Hepatocyte (in vitro differentiated cells): ENCODE measurements at regions not wholly inside any gene's neighbourhood (a gene's known extent, or its start where the extent isn't known, plus 50 kb on each side); places are given as distances from the start of the nearest gene placed in this dataset.

Source experiments
- DNase-seq: peaks from one replicate; pipeline ENCODE4 v3.0.0-alpha.2; 2016; ENCODE audit warnings: low spot score
- H2AFZ ChIP-seq: fragments of 200-600 bp; sonication (generic); 2 replicates; pipeline ENCODE4 v1.6.0; 2016; ENCODE audit warnings: antibody characterized with exemption, mild to moderate bottlenecking
- H3K27ac ChIP-seq: fragments of 200-600 bp; sonication (generic); 2 replicates; pipeline ENCODE4 v1.5.1; 2016; ENCODE audit warnings: mild to moderate bottlenecking
- H3K27me3 ChIP-seq: fragments of 200-600 bp; sonication (generic); 2 replicates; pipeline ENCODE4 v1.6.1; 2016
- H3K36me3 ChIP-seq: fragments of 200-600 bp; sonication (generic); replicated peaks from 2 replicates; pipeline ENCODE4 v1.5.1; 2016; ENCODE audit warnings: low read depth; ENCODE audit not compliant: insufficient read depth
- H3K4me1 ChIP-seq: fragments of 200-600 bp; sonication (generic); 2 replicates; pipeline ENCODE4 v1.5.1; 2016; ENCODE audit warnings: mild to moderate bottlenecking, moderate library complexity; ENCODE audit not compliant: insufficient read depth
- H3K4me2 ChIP-seq: fragments of 200-600 bp; sonication (generic); 2 replicates; pipeline ENCODE4 v1.6.0; 2016
- H3K4me3 ChIP-seq: fragments of 200-600 bp; sonication (generic); 2 replicates; pipeline ENCODE4 v1.5.1; 2016; ENCODE audit warnings: mild to moderate bottlenecking
- H3K79me2 ChIP-seq: fragments of 200-600 bp; sonication (generic); 2 replicates; pipeline ENCODE4 v1.6.0; 2017; ENCODE audit warnings: mild to moderate bottlenecking
- H3K9me2 ChIP-seq: fragments of 200-600 bp; sonication (generic); replicated peaks from 2 replicates; pipeline ENCODE4 v1.6.0; 2017; ENCODE audit warnings: mild to moderate bottlenecking; ENCODE audit not compliant: insufficient read depth
- H3K9me3 ChIP-seq: fragments of 200-600 bp; sonication (generic); 2 replicates; pipeline ENCODE4 v1.5.1; 2016; ENCODE audit warnings: low read depth, mild to moderate bottlenecking
- H4K20me1 ChIP-seq: fragments of 200-600 bp; sonication (generic); 2 replicates; pipeline ENCODE4 v1.6.0; 2016; ENCODE audit warnings: mild to moderate bottlenecking; ENCODE audit not compliant: insufficient read depth, poor library complexity, severe bottlenecking
- CTCF ChIP-seq: fragments of 200-600 bp; sonication (generic); IDR thresholded peaks from 2 replicates; pipeline ENCODE4 v1.5.1; 2016; ENCODE audit warnings: antibody characterized with exemption, mild to moderate bottlenecking; ENCODE audit not compliant: poor library complexity
- EZH2 ChIP-seq: fragments of 200-600 bp; sonication (generic); IDR thresholded peaks from 2 replicates; pipeline ENCODE4 v1.6.1; 2016; ENCODE audit warnings: antibody characterized with exemption, mild to moderate bottlenecking, borderline replicate concordance
- EZH2phosphoT487 ChIP-seq: fragments of 200-600 bp; sonication (generic); IDR thresholded peaks from one replicate; pipeline ENCODE4 v1.6.1; 2018; ENCODE audit warnings: antibody characterized with exemption, mild to moderate bottlenecking, low read depth, moderate library complexity; ENCODE audit not compliant: unreplicated experiment, severe bottlenecking
- WGBS: methylation state at CpG from one replicate; pipeline ENCODE4 v1.1.6; 2016; ENCODE audit warnings: low lambda C conversion rate; ENCODE audit errors: missing lambda C conversion rate; 5-methylcytosine and 5-hydroxymethylcytosine counted together

- no peak for DNase-seq
- H3K4me3 ChIP-seq, result no peak overlapping the region
- 90% methylated on average over 4 of the region's 4 CpGs for WGBS
Measured at GRCh38 chr2:19712850-19713249, 188.9 kb downstream of the TTC32 start.

GRCh38 chr2:19711470-19712372 lies 190.1 kb downstream of the TTC32 start:
- Histone ChIP-seq H3K9me3 (no peaks in the 10 kb centered on the region), H3K4me1 (no peaks in the 10 kb centered on the region), H3K79me2 (no peaks in the 10 kb centered on the region), H3K27ac (no peak overlapping the region), H4K20me1 (no peaks in the 10 kb centered on the region), H3K36me3 (no peaks in the 10 kb centered on the region), H3K4me3 (no peak overlapping the region), H3K4me2 (no peak overlapping the region), H3K9me2 (no peaks in the 10 kb centered on the region), H2AFZ (no peak overlapping the region), H3K27me3 (no peaks in the 10 kb centered on the region)
- WGBS, result 77% methylated on average over 5 of the region's 5 CpGs
- DNase-seq, result peak; percentile 57
- TF ChIP-seq EZH2phosphoT487 (no peak), EZH2 (no peak), CTCF (no peak)

More at GRCh38 chr2:19712850-19713249, 188.9 kb downstream of the TTC32 start:
- no peaks in the 10 kb centered on the region for H3K27me3 ChIP-seq
- no peaks in the 10 kb centered on the region for H3K79me2 ChIP-seq
- H3K27ac ChIP-seq, result no peak overlapping the region
- no peak for TF ChIP-seq EZH2phosphoT487
- TF ChIP-seq EZH2, result no peak
- TF ChIP-seq CTCF, result no peak
- no peaks in the 10 kb centered on the region for H3K9me2 ChIP-seq
- no peaks in the 10 kb centered on the region for H3K36me3 ChIP-seq
- H3K9me3 ChIP-seq, result no peaks in the 10 kb centered on the region
- H3K4me1 ChIP-seq, result no peaks in the 10 kb centered on the region
- H4K20me1 ChIP-seq, result no peaks in the 10 kb centered on the region
- no peak overlapping the region for H2AFZ ChIP-seq
- no peak overlapping the region for H3K4me2 ChIP-seq

GRCh38 chr2:19710230-19710629 lies 191.6 kb downstream of the TTC32 start:
- no peak overlapping the region for H2AFZ ChIP-seq
- H3K4me3 ChIP-seq, result no peak overlapping the region
- H3K27ac ChIP-seq, result no peak overlapping the region
- H3K27me3 ChIP-seq, result no peaks in the 10 kb centered on the region
- no peaks in the 10 kb centered on the region for H3K79me2 ChIP-seq
- H4K20me1 ChIP-seq, result no peaks in the 10 kb centered on the region
- H3K4me1 ChIP-seq, result no peaks in the 10 kb centered on the region
- DNase-seq, result peak; percentile 19
- no peak overlapping the region for H3K4me2 ChIP-seq
- no peaks in the 10 kb centered on the region for H3K9me3 ChIP-seq
- no peaks in the 10 kb centered on the region for H3K9me2 ChIP-seq
- TF ChIP-seq EZH2 (no peak), EZH2phosphoT487 (no peak), CTCF (no peak)
- 78% methylated on average over 2 of the region's 2 CpGs for WGBS
- no peaks in the 10 kb centered on the region for H3K36me3 ChIP-seq
